ENCODE measurements at regions not wholly inside any gene's neighbourhood (a gene's known extent, or its start where the extent isn't known, plus 50 kb on each side); places are given as distances from the start of the nearest gene placed in this dataset.

GRCh38 chr14:71245659-71246361 lies 338.6 kb downstream of the PCNX1 start:
- peaks cover 7 to 14% (median 9%) of the 10 kb centered on the region in 4 donors for H3K4me1 ChIP-seq
- intact Hi-C loops (cut with DNase I), result no loop called here
- no peaks in the 10 kb centered on the region for H3K27me3 ChIP-seq
- H3K9me3 ChIP-seq, result no peaks in the 10 kb centered on the region
- TF ChIP-seq POLR2AphosphoS5 (IDR thresholded peaks at IDR 0.05) (no peak), CTCF (IDR thresholded peaks at IDR 0.05) (no peak), POLR2A (IDR thresholded peaks at IDR 0.05; ENCODE audit: low read depth) (no peak), EP300 (IDR thresholded peaks at IDR 0.05) (no peak)
- no peak for DNase-seq (ENCODE audit: extremely low spot score)
- 93% methylated on average over 8 of the region's 8 CpGs for WGBS
- no peak overlapping the region for H3K27ac ChIP-seq (replicated peaks in 1 of 4)
- no peak overlapping the region for H3K4me3 ChIP-seq
- no peaks in the 10 kb centered on the region for H3K36me3 ChIP-seq

GRCh38 chr14:71246539-71246938 lies 339.3 kb downstream of the PCNX1 start:
- Histone ChIP-seq H3K9me3 (no peaks in the 10 kb centered on the region), H3K4me1 (peaks cover 7 to 13% (median 9%) of the 10 kb centered on the region in 4 donors), H3K27ac (replicated peaks in 1 of 4) (no peak overlapping the region), H3K27me3 (no peaks in the 10 kb centered on the region), H3K4me3 (no peak overlapping the region), H3K36me3 (no peaks in the 10 kb centered on the region)
- no peak for TF ChIP-seq CTCF (IDR thresholded peaks at IDR 0.05)
- no peak for TF ChIP-seq POLR2A (IDR thresholded peaks at IDR 0.05; ENCODE audit: low read depth)
- no peak for TF ChIP-seq POLR2AphosphoS5 (IDR thresholded peaks at IDR 0.05)
- no peak for TF ChIP-seq EP300 (IDR thresholded peaks at IDR 0.05)
- DNase-seq (ENCODE audit: extremely low spot score), result no peak
- 84% methylated on average over 1 of the region's 1 CpG for WGBS
- intact Hi-C loops (cut with DNase I), result no loop called here

- no peak overlapping the region for H3K27ac ChIP-seq (replicated peaks in 1 of 4)
- H3K27me3 ChIP-seq, result no peaks in the 10 kb centered on the region
- TF ChIP-seq CTCF (IDR thresholded peaks at IDR 0.05) (no peak), POLR2A (IDR thresholded peaks at IDR 0.05; ENCODE audit: low read depth) (no peak), POLR2AphosphoS5 (IDR thresholded peaks at IDR 0.05) (no peak), EP300 (IDR thresholded peaks at IDR 0.05) (no peak)
- H3K9me3 ChIP-seq, result no peaks in the 10 kb centered on the region
- H3K36me3 ChIP-seq, result no peaks in the 10 kb centered on the region
- H3K4me3 ChIP-seq, result no peak overlapping the region
- no peak for DNase-seq (ENCODE audit: extremely low spot score)
- WGBS, result 75% methylated on average over 4 of the region's 4 CpGs
- intact Hi-C loops (cut with DNase I), result no loop called here
- peaks cover 3 to 7% (median 6%) of the 10 kb centered on the region in 4 donors for H3K4me1 ChIP-seq
Measured at GRCh38 chr14:71247106-71247505, 339.8 kb downstream of the PCNX1 start.

GRCh38 chr14:71248194-71248593 lies 340.9 kb downstream of the PCNX1 start:
- Histone ChIP-seq H3K27ac (replicated peaks in 1 of 4) (no peak overlapping the region), H3K9me3 (no peaks in the 10 kb centered on the region), H3K4me3 (no peak overlapping the region), H3K27me3 (no peaks in the 10 kb centered on the region), H3K4me1 (no peaks in the 10 kb centered on the region), H3K36me3 (no peaks in the 10 kb centered on the region)
- no peak for DNase-seq (ENCODE audit: extremely low spot score)
- WGBS, result 93% methylated on average over 3 of the region's 3 CpGs
- intact Hi-C loops (cut with DNase I), result no loop called here
- no peak for TF ChIP-seq POLR2A (IDR thresholded peaks at IDR 0.05; ENCODE audit: low read depth)
- TF ChIP-seq CTCF (IDR thresholded peaks at IDR 0.05), result no peak
- TF ChIP-seq POLR2AphosphoS5 (IDR thresholded peaks at IDR 0.05), result no peak
- TF ChIP-seq EP300 (IDR thresholded peaks at IDR 0.05), result no peak

GRCh38 chr14:71250347-71250746 lies 343.1 kb downstream of the PCNX1 start:
- WGBS, result 75% methylated on average over 2 of the region's 2 CpGs
- intact Hi-C loops (cut with DNase I), result no loop called here
- Histone ChIP-seq H3K36me3 (no peaks in the 10 kb centered on the region), H3K27me3 (peaks cover 0 to 4% (median 0%) of the 10 kb centered on the region in 4 donors), H3K9me3 (no peaks in the 10 kb centered on the region), H3K27ac (replicated peaks in 1 of 4) (no peak overlapping the region), H3K4me3 (no peak overlapping the region), H3K4me1 (no peaks in the 10 kb centered on the region)
- no peak for TF ChIP-seq CTCF (IDR thresholded peaks at IDR 0.05)
- no peak for TF ChIP-seq POLR2AphosphoS5 (IDR thresholded peaks at IDR 0.05)
- no peak for TF ChIP-seq EP300 (IDR thresholded peaks at IDR 0.05)
- TF ChIP-seq POLR2A (IDR thresholded peaks at IDR 0.05; ENCODE audit: low read depth), result no peak
- no peak for DNase-seq (ENCODE audit: extremely low spot score)

All from esophagus muscularis mucosa (tissue), 4 donors.